ENCODE measurements at regions not wholly inside any gene's neighbourhood (a gene's known extent, or its start where the extent isn't known, plus 50 kb on each side); places are given as distances from the start of the nearest gene placed in this dataset.

DNA sequence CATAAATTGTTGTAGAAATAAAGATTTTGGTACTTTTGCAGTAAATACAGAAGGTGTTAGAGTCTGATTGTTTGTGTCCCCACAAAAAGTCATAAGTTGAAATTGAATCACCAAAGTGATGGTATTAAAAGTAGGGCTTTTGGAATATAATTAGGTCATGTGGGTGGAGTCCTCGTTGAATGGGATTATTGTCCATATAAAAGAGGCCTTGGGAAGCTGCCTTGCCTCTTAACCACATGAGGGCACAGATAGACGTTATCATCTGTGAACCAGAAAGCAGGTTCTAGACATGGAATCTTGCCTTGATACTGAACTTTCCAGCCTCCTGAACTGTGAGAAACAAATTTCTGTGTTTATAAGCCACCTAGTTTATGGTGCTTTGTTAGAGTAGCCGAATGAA lies 186.8 kb downstream of the PRR20E start:
- DNase-seq (no peak), ATAC-seq (no peak)
- H3K27me3 ChIP-seq: no peaks in the 10 kb centered on the region
- no peaks in the 10 kb centered on the region for H3K4me1 ChIP-seq
- intact Hi-C loops (cut with DNase I): no loop called here
- H3K27ac ChIP-seq: no peak overlapping the region
- TF ChIP-seq, protein P1, sequence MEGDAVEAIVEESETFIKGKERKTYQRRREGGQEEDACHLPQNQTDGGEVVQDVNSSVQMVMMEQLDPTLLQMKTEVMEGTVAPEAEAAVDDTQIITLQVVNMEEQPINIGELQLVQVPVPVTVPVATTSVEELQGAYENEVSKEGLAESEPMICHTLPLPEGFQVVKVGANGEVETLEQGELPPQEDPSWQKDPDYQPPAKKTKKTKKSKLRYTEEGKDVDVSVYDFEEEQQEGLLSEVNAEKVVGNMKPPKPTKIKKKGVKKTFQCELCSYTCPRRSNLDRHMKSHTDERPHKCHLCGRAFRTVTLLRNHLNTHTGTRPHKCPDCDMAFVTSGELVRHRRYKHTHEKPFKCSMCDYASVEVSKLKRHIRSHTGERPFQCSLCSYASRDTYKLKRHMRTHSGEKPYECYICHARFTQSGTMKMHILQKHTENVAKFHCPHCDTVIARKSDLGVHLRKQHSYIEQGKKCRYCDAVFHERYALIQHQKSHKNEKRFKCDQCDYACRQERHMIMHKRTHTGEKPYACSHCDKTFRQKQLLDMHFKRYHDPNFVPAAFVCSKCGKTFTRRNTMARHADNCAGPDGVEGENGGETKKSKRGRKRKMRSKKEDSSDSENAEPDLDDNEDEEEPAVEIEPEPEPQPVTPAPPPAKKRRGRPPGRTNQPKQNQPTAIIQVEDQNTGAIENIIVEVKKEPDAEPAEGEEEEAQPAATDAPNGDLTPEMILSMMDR (IDR thresholded peaks at IDR 0.05): no peak
- no peak for TF ChIP-seq POLR2A (IDR thresholded peaks at IDR 0.05)
- H3K4me3 ChIP-seq: no peak overlapping the region
- H3K9me3 ChIP-seq: no peaks in the 10 kb centered on the region
- H3K36me3 ChIP-seq: no peaks in the 10 kb centered on the region
- 27% methylated on average over 3 of the region's 3 CpGs for WGBS (ENCODE audit: insufficient coverage, low coverage, low lambda C conversion rate, missing lambda C conversion rate)

DNA sequence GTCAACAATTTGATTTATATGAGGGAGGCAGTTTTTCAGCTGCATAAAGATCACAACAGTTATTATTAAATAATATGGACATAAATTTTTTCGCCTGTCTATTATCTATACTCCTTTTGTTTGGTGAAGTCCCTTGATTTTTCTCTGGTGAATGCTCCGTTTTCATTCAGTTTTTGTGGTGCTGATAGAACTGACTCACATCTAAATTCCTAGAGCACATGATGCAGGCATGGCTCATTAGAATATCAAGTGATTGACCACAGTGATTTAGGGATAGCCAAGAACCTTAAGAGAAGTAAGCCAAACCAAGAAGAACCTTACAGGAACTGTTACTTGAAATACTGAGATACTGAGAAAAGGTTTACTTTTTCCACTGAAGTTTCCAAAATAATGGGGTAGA lies 208.9 kb downstream of the PRR20E start:
- ATAC-seq (no peak), DNase-seq (no peak)
- H3K27me3 ChIP-seq: no peaks in the 10 kb centered on the region
- H3K36me3 ChIP-seq: no peaks in the 10 kb centered on the region
- intact Hi-C loops (cut with DNase I): no loop called here
- H3K9me3 ChIP-seq: no peaks in the 10 kb centered on the region
- H3K4me1 ChIP-seq: no peaks in the 10 kb centered on the region
- H3K27ac ChIP-seq: no peak overlapping the region
- H3K4me3 ChIP-seq: no peak overlapping the region
- WGBS (ENCODE audit: insufficient coverage, low coverage, low lambda C conversion rate, missing lambda C conversion rate): 61% methylated on average over 2 of the region's 2 CpGs
- no peak for TF ChIP-seq POLR2A (IDR thresholded peaks at IDR 0.05)
- TF ChIP-seq, protein P1 (IDR thresholded peaks at IDR 0.05): no peak

DNA sequence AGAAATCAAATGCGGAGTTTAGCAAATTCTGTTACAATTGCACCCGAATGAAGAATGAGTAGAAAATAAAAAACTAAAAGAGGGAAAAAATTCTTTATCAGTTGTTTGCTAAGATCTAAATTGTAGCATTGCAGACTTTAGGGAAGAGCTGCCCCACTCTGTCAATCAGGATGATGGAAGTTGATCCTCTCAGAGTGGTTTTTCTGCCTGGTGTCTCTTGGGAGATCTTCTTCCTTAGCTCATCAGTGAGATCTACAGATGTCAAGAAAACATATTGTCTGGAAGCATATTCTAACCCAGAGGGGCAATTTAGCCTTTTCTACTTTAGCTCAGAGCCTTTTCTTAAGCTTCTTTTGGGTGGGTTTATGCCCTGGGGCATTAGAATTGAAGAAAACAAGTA lies 223.2 kb upstream of the PCDH17 start:
- TF ChIP-seq, protein P1 (IDR thresholded peaks at IDR 0.05): no peak
- TF ChIP-seq POLR2A (IDR thresholded peaks at IDR 0.05): no peak
- DNase-seq (no peak), ATAC-seq (no peak)
- Histone ChIP-seq H3K36me3 (no peaks in the 10 kb centered on the region), H3K9me3 (no peaks in the 10 kb centered on the region), H3K4me1 (no peaks in the 10 kb centered on the region), H3K4me3 (no peak overlapping the region), H3K27me3 (no peaks in the 10 kb centered on the region), H3K27ac (no peak overlapping the region)
- intact Hi-C loops (cut with DNase I): no loop called here
- whole genome bisulfite sequencing (ENCODE audit: insufficient coverage, low coverage, low lambda C conversion rate, missing lambda C conversion rate): 89% methylated on average over 2 of the region's 2 CpGs

DNA sequence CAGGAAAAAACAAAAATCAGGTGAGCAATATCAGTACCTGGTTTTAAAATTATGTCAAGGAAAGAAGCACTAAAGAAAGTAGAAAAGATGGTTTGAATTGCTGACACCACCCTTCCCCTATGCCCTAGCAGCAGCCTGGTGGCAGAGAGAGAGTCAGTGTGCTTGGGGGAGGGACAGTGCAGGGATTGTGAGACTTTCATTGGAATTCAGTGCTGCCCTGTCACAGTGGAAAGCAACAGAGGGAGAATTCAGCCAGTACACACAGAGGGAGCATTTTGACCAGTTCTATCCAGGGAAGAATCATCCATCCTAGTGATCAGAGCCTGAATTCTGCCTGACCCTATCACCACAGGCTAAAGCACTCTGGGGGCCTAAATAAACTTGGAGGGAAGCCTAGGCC lies 222.4 kb upstream of the PCDH17 start:
- TF ChIP-seq POLR2A (IDR thresholded peaks at IDR 0.05): no peak
- TF ChIP-seq, protein P1 (IDR thresholded peaks at IDR 0.05): no peak
- H3K9me3 ChIP-seq: no peaks in the 10 kb centered on the region
- intact Hi-C loops (cut with DNase I): no loop called here

DNA sequence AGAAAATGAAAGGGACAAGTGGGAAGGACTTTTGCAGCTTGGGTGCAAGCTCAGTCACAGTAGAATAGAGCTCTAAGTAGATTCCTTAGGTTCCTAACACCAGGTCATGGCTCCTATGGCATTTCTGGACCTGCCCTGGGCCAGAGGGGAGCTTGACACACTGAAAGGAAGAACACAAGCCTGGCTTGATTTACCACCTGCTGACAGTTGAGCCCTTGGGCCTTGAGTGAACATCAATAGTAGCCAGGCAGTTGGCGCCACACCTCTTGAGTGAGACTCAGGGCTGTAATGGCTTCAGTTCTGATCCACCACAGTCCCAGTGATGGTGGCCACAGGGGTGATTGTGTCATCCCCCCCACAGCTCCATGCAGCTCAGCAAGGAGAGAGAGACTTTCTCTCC lies 221.9 kb upstream of the PCDH17 start:
- no peak overlapping the region for H3K4me3 ChIP-seq
- no peaks in the 10 kb centered on the region for H3K36me3 ChIP-seq
- no CpG with 5 or more reads among the region's 1 CpG for WGBS (ENCODE audit: insufficient coverage, low coverage, low lambda C conversion rate, missing lambda C conversion rate)
- intact Hi-C loops (cut with DNase I): no loop called here
- ATAC-seq (no peak), DNase-seq (no peak)
- no peak overlapping the region for H3K27ac ChIP-seq
- H3K27me3 ChIP-seq: no peaks in the 10 kb centered on the region
- no peak for TF ChIP-seq POLR2A (IDR thresholded peaks at IDR 0.05)
- TF ChIP-seq, protein P1 (IDR thresholded peaks at IDR 0.05): no peak
- H3K4me1 ChIP-seq: no peaks in the 10 kb centered on the region
- no peaks in the 10 kb centered on the region for H3K9me3 ChIP-seq

More for the DNA sequence above, 222.4 kb upstream of the PCDH17 start:
- Histone ChIP-seq H3K27me3 (no peaks in the 10 kb centered on the region), H3K4me3 (no peak overlapping the region), H3K27ac (no peak overlapping the region), H3K36me3 (no peaks in the 10 kb centered on the region), H3K4me1 (no peaks in the 10 kb centered on the region)
- ATAC-seq (no peak), DNase-seq (no peak)

Measured in right lobe of liver (tissue), 6 donors.